ENCODE measurements at regions not wholly inside any gene's neighbourhood (a gene's known extent, or its start where the extent isn't known, plus 50 kb on each side); places are given as distances from the start of the nearest gene placed in this dataset.
A peak's percentile ranks its signal among the peaks of the same experiment; 100 is the strongest.

DNA sequence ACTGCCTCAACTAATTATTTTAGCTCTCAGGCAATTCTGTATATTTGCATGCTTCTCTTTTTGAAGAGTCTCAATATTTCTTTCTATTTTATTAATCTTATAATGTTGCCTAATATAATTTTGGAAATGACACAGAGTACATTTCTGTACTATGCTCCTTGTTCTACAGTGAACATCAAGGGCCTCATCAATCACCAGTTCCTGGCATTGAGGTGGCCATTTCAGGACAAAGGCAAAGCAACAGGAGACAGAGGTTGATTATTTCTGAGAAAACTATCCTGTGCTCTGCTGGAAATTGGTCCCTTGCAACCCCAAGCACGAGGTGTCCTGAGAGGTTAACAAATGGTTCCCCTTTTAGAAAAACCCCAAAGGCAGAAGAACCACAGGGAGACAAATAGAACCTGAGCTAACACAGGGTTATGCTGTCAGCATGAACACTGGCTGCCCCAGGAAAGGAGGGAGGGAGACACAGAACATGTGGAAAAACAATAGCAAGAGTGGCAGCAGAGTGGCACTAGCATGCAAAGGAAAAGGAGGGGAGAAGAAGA lies 63.9 kb upstream of the VAV3 start:
- no peak overlapping the region for H3K4me3 ChIP-seq
- WGBS, 10 experiments: 0 to 44% (median 23%) methylated on average over 1 of the region's 1 CpG; no CpG with 5 or more reads in 4 of the 10 experiments

DNA sequence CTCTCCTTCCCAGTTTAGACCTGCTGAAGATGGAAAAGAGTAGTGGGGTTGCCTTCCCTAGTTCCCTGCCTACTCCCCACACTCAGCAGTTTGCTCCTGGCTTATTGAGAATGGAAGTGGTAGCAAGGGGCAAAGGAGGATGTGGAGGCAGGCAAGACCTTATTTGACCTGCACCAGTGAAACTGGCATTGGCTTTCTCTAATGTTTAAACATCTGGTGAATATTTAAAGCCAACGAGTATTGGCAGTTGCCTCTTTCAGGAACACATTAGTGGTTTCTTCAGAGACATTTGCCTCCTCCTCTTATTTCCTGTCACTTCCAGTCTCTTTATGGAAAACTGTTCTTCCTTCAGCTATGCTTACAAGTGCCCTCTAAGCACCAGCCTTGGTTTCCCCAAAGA lies 62.4 kb upstream of the VAV3 start:
- 0 to 100% (median 56%) methylated on average over 1 of the region's 1 CpG; no CpG with 5 or more reads in 5 of the 10 experiments for WGBS, 10 experiments
- Histone ChIP-seq H3K27ac (no peak overlapping the region), H3K4me3 (no peak overlapping the region), H3K4me1 (replicated peaks in 1 of 2) (no peaks in the 10 kb centered on the region)
- no peak for ATAC-seq (replicated peaks in 6 of 8)
- in situ Hi-C loops (cut with MboI; ENCODE audit: low pct_unique_long_range_greater_than_20kb in 2 of 9, low sequenced_read_pairs in 9 of 9, unreplicated experiment in 9 of 9): no loop called here

More for the DNA sequence above, 63.9 kb upstream of the VAV3 start:
- in situ Hi-C loops (cut with MboI; ENCODE audit: low pct_unique_long_range_greater_than_20kb in 2 of 9, low sequenced_read_pairs in 9 of 9, unreplicated experiment in 9 of 9): no loop called here
- H3K4me1 ChIP-seq (replicated peaks in 1 of 2): no peaks in the 10 kb centered on the region
- no peak overlapping the region for H3K27ac ChIP-seq
- ATAC-seq (replicated peaks in 6 of 8): no peak

DNA sequence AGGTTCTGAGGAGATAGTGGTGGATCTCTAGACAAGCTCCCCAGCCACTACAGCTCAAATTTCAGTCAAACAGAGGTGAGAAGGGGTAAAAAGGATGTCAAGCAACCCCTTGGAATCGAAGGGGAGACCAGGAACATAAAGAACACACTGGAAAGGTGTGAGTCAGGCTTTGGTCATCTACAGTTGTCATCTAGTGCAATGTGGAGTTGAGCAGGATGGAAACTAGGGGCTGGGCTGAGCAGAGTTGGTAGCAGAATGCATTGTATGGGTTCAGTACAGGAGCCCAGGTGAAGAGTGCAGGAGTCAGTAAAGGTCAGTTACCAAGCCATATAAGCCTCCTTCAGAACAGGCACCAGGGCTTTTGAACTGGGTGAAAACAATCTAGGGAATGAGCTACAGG lies 52.7 kb upstream of the VAV3 start:
- no peak overlapping the region for H3K4me3 ChIP-seq
- H3K27ac ChIP-seq: no peak overlapping the region
- 0 to 100% (median 82%) methylated on average over 1 of the region's 1 CpG; no CpG with 5 or more reads in 4 of the 10 experiments for WGBS, 10 experiments
- no peaks in the 10 kb centered on the region for H3K4me1 ChIP-seq (replicated peaks in 1 of 2)
- in situ Hi-C loops (cut with MboI; ENCODE audit: low pct_unique_long_range_greater_than_20kb in 2 of 9, low sequenced_read_pairs in 9 of 9, unreplicated experiment in 9 of 9): no loop called here
- ATAC-seq (replicated peaks in 6 of 8): no peak

DNA sequence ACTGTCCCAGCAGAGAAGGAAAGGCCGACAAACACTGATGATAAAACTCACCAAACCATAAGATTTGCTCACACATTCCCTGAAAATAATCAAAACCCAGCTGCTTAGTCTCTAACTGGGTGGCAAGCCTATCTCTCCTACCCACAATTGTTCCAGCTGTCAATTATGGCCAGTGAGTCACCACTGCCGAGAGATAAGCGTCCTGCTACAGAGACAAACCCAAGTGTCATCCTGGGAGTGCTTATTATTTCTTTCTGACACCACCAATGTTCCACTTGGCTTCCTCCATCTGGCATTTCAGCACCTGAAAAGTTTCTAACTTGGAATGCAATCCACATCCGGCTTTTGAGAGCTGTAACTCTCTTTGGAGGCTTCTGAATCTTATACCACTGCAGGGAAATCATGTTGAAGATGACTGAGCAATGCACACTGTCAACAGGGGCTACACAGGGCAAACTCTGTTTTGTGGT lies 51.5 kb upstream of the VAV3 start:
- no peak overlapping the region for H3K27ac ChIP-seq
- ATAC-seq (replicated peaks in 6 of 8): peak in 7 of 8 experiments; percentile 69 to 96 (median 81)
- WGBS, 10 experiments: 0 to 84% (median 43%) methylated on average over 1 to 4 of the region's 4 CpGs; no CpG with 5 or more reads in 2 of the 10 experiments

More for the DNA sequence above, 51.5 kb upstream of the VAV3 start:
- in situ Hi-C loops (cut with MboI; ENCODE audit: low pct_unique_long_range_greater_than_20kb in 2 of 9, low sequenced_read_pairs in 9 of 9, unreplicated experiment in 9 of 9): no loop called here
- Histone ChIP-seq H3K4me3 (no peak overlapping the region), H3K4me1 (replicated peaks in 1 of 2) (no peaks in the 10 kb centered on the region)
